ENCODE measurements at regions not wholly inside any gene's neighbourhood (a gene's known extent, or its start where the extent isn't known, plus 50 kb on each side); places are given as distances from the start of the nearest gene placed in this dataset.

GRCh38 chrX:42846741-42847140 is 68.8 kb upstream of the PPP1R2C start:
- TF ChIP-seq, protein P1, sequence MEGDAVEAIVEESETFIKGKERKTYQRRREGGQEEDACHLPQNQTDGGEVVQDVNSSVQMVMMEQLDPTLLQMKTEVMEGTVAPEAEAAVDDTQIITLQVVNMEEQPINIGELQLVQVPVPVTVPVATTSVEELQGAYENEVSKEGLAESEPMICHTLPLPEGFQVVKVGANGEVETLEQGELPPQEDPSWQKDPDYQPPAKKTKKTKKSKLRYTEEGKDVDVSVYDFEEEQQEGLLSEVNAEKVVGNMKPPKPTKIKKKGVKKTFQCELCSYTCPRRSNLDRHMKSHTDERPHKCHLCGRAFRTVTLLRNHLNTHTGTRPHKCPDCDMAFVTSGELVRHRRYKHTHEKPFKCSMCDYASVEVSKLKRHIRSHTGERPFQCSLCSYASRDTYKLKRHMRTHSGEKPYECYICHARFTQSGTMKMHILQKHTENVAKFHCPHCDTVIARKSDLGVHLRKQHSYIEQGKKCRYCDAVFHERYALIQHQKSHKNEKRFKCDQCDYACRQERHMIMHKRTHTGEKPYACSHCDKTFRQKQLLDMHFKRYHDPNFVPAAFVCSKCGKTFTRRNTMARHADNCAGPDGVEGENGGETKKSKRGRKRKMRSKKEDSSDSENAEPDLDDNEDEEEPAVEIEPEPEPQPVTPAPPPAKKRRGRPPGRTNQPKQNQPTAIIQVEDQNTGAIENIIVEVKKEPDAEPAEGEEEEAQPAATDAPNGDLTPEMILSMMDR (conservative IDR thresholded peaks at IDR 0.05 in 1 of 2, IDR thresholded peaks at IDR 0.05 in 1 of 2; ENCODE audit: low read depth in 1 of 2, low read length in 2 of 2), result no peak
- no peak for TF ChIP-seq EZH2 (IDR thresholded peaks at IDR 0.05; ENCODE audit: low read length, missing control alignments)
